ENCODE measurements at regions not wholly inside any gene's neighbourhood (a gene's known extent, or its start where the extent isn't known, plus 50 kb on each side); places are given as distances from the start of the nearest gene placed in this dataset.

DNA sequence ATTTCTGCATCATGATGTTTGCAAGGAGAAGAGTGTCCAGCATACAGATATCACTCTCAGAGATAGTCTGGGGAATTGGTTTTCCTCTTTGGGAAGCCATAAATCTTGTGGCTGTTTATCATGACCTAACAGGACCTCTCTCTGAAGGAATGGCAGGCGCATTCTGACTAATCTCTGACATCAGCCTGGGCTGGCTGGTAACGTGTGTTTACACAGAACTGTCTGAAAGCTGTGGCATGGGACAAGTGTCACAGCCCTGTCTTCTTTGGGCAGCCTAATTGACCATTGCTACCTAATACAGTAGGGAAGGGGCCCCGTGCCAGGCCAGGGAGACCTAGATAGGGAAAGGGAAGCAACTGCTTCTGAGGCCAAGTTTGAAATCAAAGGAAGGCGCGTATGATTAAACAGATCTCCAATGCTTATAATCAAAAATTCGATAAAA is 73.9 kb upstream of the CABCOCO1 start (continued):
- TF ChIP-seq, protein P1, sequence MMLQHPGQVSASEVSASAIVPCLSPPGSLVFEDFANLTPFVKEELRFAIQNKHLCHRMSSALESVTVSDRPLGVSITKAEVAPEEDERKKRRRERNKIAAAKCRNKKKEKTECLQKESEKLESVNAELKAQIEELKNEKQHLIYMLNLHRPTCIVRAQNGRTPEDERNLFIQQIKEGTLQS (IDR thresholded peaks at IDR 0.05), result peak; percentile 95
- TF ChIP-seq, protein P1 (CRISPR knock-in tag; conservative IDR thresholded peaks at IDR 0.05), result peak; percentile 67; the same call in 1 of the 2 replicates
- TF ChIP-seq, protein P2, sequence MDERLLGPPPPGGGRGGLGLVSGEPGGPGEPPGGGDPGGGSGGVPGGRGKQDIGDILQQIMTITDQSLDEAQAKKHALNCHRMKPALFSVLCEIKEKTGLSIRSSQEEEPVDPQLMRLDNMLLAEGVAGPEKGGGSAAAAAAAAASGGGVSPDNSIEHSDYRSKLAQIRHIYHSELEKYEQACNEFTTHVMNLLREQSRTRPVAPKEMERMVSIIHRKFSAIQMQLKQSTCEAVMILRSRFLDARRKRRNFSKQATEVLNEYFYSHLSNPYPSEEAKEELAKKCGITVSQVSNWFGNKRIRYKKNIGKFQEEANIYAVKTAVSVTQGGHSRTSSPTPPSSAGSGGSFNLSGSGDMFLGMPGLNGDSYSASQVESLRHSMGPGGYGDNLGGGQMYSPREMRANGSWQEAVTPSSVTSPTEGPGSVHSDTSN (CRISPR knock-in tag; IDR thresholded peaks at IDR 0.05; ENCODE audit: low read depth), result peak; percentile 72
- TF ChIP-seq, protein P2 (tag; conservative IDR thresholded peaks at IDR 0.05; ENCODE audit: low read depth), result peak; percentile 99
- TF ChIP-seq MECOM (CRISPR knock-in tag; IDR thresholded peaks at IDR 0.05) (peak; percentile 68), ELF2 (CRISPR knock-in tag; IDR thresholded peaks at IDR 0.05) (no peak), NCOR1 (IDR thresholded peaks at IDR 0.05) (peak; percentile 96), ARID4B (CRISPR knock-in tag; IDR thresholded peaks at IDR 0.05) (no peak), CCNT2 (IDR thresholded peaks at IDR 0.05; ENCODE audit: borderline replicate concordance, extremely low read depth, insufficient read length, low read depth, low read length) (peak; percentile 69), STAT5A (IDR thresholded peaks at IDR 0.05; ENCODE audit: borderline replicate concordance, low read length) (peak; percentile 72), ZNF444 (CRISPR knock-in tag; IDR thresholded peaks at IDR 0.05) (no peak), ZNF134 (CRISPR knock-in tag; conservative IDR thresholded peaks at IDR 0.05) (no peak), CHCHD3 (CRISPR knock-in tag; IDR thresholded peaks at IDR 0.05) (no peak), EGR1 (conservative IDR thresholded peaks at IDR 0.05) (no peak), NFATC3 (IDR thresholded peaks at IDR 0.05) (no peak), POLR2A (conservative IDR thresholded peaks at IDR 0.05) (no peak), TCFL5 (CRISPR knock-in tag; conservative IDR thresholded peaks at IDR 0.05) (no peak), ZNF507 (tag; conservative IDR thresholded peaks at IDR 0.05) (no peak), ZBTB1 (CRISPR knock-in tag; IDR thresholded peaks at IDR 0.05; ENCODE audit: borderline replicate concordance, low read depth) (no peak), TAF7 (tag; IDR thresholded peaks at IDR 0.05) (no peak)
- TF ChIP-seq, protein P3, sequence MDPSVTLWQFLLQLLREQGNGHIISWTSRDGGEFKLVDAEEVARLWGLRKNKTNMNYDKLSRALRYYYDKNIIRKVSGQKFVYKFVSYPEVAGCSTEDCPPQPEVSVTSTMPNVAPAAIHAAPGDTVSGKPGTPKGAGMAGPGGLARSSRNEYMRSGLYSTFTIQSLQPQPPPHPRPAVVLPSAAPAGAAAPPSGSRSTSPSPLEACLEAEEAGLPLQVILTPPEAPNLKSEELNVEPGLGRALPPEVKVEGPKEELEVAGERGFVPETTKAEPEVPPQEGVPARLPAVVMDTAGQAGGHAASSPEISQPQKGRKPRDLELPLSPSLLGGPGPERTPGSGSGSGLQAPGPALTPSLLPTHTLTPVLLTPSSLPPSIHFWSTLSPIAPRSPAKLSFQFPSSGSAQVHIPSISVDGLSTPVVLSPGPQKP (CRISPR knock-in tag; IDR thresholded peaks at IDR 0.05), result no peak

All from K562 (cell line).